ENCODE measurements at regions not wholly inside any gene's neighbourhood (a gene's known extent, or its start where the extent isn't known, plus 50 kb on each side); places are given as distances from the start of the nearest gene placed in this dataset.

- no peak for DNase-seq
Observed at GRCh38 chr9:88659126-88659525, 124.1 kb downstream of the NXNL2 start.

GRCh38 chr9:88660611-88661010 is 125.6 kb downstream of the NXNL2 start:
- no peak for DNase-seq

- no peak for DNase-seq
Observed at GRCh38 chr9:88661759-88662158, 126.8 kb downstream of the NXNL2 start.

- no peak for DNase-seq
Observed at GRCh38 chr9:88663771-88664419, 128.9 kb downstream of the NXNL2 start.

GRCh38 chr9:88664773-88665172 is 129.8 kb downstream of the NXNL2 start:
- no peak for DNase-seq

- DNase-seq, result no peak
Observed at GRCh38 chr9:88672874-88673689, 138.1 kb downstream of the NXNL2 start.

GRCh38 chr9:88673886-88674285 is 138.9 kb downstream of the NXNL2 start:
- no peak for DNase-seq

GRCh38 chr9:88676644-88677043 is 141.7 kb downstream of the NXNL2 start:
- DNase-seq, result no peak

GRCh38 chr9:88678008-88678407 is 143.0 kb downstream of the NXNL2 start:
- no peak for DNase-seq

- no peak for DNase-seq
Observed at GRCh38 chr9:88678431-88678830, 143.5 kb downstream of the NXNL2 start.

GRCh38 chr9:88680041-88680440 is 145.1 kb downstream of the NXNL2 start:
- no peak for DNase-seq

- DNase-seq, result no peak
Observed at GRCh38 chr9:88680505-88681160, 145.7 kb downstream of the NXNL2 start.

GRCh38 chr9:88681434-88681833 is 146.5 kb downstream of the NXNL2 start:
- DNase-seq, result no peak

GRCh38 chr9:88682431-88682831 is 147.5 kb downstream of the NXNL2 start:
- no peak for DNase-seq

GRCh38 chr9:88684046-88684445 is 149.1 kb downstream of the NXNL2 start:
- no peak for DNase-seq

GRCh38 chr9:88684845-88685244 is 149.9 kb downstream of the NXNL2 start:
- DNase-seq, result no peak

GRCh38 chr9:88685966-88686365 is 151.0 kb downstream of the NXNL2 start:
- no peak for DNase-seq

- no peak for DNase-seq
Observed at GRCh38 chr9:88689509-88690298, 154.7 kb downstream of the NXNL2 start.

- no peak for DNase-seq
Observed at GRCh38 chr9:88690628-88691027, 155.7 kb downstream of the NXNL2 start.

- DNase-seq, result no peak
Observed at GRCh38 chr9:88691091-88691490, 156.1 kb downstream of the NXNL2 start.

- no peak for DNase-seq
Observed at GRCh38 chr9:88691811-88692210, 156.8 kb downstream of the NXNL2 start.

GRCh38 chr9:88692827-88693226 is 157.8 kb downstream of the NXNL2 start:
- DNase-seq, result no peak

- no peak for DNase-seq
Observed at GRCh38 chr9:88694625-88695024, 159.6 kb downstream of the NXNL2 start.
